ENCODE measurements at regions not wholly inside any gene's neighbourhood (a gene's known extent, or its start where the extent isn't known, plus 50 kb on each side); places are given as distances from the start of the nearest gene placed in this dataset.
"Not testable (repeated sequence)": the region's sequence is repeated elsewhere in the genome, so short reads cannot be mapped to it uniquely, and the experiment has no call there.

GRCh38 chr13:90882551-90882950, 464.9 kb upstream of the MIR17HG start:
- DNase-seq: no peak

GRCh38 chr13:90883592-90883991, 463.9 kb upstream of the MIR17HG start:
- DNase-seq: no peak

DNA sequence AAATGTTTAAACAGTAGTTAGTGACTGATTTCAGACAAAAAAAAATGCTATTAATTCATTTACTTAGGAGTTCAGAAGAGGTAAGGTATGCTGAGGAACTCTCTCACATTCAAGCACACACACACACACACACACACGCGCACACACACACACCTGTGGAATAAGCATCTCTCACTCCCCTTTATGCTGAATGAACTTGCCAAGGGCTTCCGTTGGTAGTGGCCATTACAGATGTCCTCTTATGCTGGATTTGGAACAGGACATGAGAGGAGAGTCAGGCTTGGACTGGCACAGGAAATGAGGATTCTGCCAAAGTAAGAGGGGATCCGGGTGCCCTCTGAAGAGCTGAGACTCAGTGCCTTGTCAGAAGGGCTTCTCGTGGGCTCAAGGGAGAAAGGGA, 463.4 kb upstream of the MIR17HG start:
- DNase-seq: no peak

- DNase-seq: no peak
Observed at GRCh38 chr13:90889906-90890834, 457.3 kb upstream of the MIR17HG start.

DNA sequence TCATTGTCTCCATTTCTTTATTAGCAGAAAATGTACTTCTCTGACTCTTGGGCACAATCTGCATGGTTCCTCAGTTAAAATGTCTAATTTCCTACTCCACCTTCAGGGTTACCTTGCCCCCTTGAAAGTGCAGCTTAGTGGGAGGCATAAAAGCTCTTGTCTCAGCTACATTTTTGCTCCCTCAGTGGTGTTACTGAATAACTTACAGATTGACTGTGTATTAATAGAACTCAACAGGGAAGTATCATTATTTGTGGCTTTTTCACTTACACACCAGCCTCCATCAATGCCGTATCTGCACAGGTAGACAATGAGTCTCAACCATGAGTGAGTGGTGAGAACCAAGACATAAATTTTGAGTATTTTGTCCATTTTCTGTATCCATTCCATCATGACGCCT, 456.2 kb upstream of the MIR17HG start:
- no peak for DNase-seq

GRCh38 chr13:90893199-90893598, 454.3 kb upstream of the MIR17HG start:
- not testable (repeated sequence) for DNase-seq

GRCh38 chr13:90896002-90896401, 451.5 kb upstream of the MIR17HG start:
- no peak for DNase-seq

GRCh38 chr13:90898811-90899210, 448.7 kb upstream of the MIR17HG start:
- DNase-seq: no peak

GRCh38 chr13:90899416-90899815, 448.1 kb upstream of the MIR17HG start:
- DNase-seq: no peak

GRCh38 chr13:90902255-90902654, 445.2 kb upstream of the MIR17HG start:
- no peak for DNase-seq

- no peak for DNase-seq
Observed at GRCh38 chr13:90906554-90906953, 440.9 kb upstream of the MIR17HG start.

DNA sequence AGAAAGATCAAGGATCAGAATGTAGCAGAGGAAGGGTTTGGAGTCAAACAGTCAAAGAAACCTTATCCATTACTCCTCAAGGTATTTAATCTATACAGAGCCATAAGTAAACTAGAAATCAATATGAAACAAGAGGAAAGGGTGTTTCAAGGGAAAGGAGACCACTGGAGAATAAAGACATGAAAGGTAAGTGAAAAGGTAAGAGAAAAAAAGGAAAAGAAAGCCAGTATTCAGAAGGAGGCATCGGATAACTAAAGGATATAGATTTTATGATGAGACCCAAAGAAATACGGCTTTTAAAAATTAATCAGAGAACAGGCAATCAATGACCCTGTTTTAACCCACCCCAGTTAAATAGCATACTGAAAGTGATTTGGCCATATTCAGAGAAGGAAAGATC, 438.7 kb upstream of the MIR17HG start:
- DNase-seq: no peak

GRCh38 chr13:90910018-90910639, 437.4 kb upstream of the MIR17HG start:
- no peak for DNase-seq

GRCh38 chr13:90912247-90912646, 435.2 kb upstream of the MIR17HG start:
- DNase-seq: no peak

- DNase-seq: no peak
Observed at GRCh38 chr13:90918536-90918935, 429.0 kb upstream of the MIR17HG start.

DNA sequence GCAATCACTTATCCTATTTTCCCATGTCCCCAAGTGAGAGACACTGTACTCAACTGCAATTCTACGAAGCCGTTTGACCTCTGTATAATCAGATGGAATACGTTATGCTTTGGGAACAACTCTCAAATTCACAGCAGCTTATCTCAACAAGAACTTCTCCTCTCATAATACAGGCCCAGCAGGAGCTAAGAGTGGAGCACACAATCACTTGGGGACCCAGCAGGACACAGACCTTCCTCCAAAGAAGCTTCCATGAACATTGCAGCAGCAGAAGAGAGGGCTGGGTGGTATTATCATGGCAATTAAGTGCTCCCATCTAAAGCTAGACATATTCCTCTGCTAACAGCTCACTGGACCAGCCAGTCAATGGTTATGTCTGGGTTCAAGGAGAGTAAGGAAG, 428.3 kb upstream of the MIR17HG start:
- DNase-seq: no peak

DNA sequence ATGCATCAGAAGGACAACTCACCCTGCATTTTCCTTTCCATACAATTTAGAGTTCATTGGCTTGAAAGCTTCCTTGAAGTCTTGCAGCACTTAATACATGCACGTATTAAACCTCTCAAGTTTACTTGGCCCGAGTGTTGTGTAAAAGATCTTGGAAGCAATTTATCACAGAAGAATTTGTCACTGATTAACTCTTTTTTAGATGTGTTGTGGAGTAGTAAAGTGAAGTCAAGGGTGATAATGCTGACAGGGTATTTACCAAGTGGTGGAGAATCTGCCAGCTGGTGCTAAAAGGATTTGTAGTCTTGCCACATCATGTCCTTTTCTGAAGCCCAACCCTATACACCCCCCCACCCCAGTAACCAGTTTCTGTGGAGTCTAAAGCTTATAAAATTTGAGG, 421.0 kb upstream of the MIR17HG start:
- DNase-seq: no peak

DNA sequence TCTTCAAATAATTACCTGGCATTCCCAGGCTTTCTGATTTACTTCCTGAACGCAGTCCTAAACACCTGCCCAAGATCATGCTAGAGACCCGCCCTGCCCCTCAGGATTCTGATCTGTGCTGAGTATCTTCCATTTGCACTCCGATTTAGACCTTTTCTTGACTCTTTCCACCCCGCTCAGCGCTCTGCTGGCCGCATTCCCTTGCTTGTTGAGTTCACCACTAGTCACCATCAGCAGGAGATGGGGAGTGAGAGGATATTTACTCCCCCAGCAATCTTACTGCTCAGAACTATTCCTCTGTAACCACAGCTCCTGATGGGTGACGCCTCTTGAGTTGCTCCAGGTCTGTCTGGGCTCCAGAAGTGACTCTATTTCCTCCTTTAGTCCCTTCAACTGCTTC, 419.4 kb upstream of the MIR17HG start:
- DNase-seq: no peak

- no peak for DNase-seq
Observed at GRCh38 chr13:90933097-90933826, 414.2 kb upstream of the MIR17HG start.

DNA sequence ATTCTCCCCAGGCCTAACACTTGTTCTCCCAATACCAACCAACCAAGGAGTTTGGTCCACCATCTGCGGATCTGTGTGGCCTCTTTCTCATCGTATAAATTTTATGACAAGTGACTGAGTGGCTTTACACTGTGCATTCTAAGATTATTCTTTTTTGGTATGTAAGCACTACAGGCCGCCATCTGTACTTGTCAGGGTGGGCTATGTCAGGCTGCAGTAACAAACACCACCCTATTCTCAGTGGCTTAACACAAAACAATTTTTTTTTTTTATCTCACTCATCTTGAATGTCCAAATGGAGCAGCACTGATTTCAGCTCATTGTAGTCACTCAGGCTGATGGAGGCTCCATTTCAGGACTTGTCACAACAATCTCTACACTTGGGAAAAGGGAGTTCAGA, 412.7 kb upstream of the MIR17HG start:
- DNase-seq: no peak

GRCh38 chr13:90938848-90939247, 408.6 kb upstream of the MIR17HG start:
- DNase-seq: no peak

- no peak for DNase-seq
Observed at GRCh38 chr13:90943946-90944345, 403.5 kb upstream of the MIR17HG start.

GRCh38 chr13:90945146-90945545, 402.3 kb upstream of the MIR17HG start:
- DNase-seq: not testable (repeated sequence)

DNA sequence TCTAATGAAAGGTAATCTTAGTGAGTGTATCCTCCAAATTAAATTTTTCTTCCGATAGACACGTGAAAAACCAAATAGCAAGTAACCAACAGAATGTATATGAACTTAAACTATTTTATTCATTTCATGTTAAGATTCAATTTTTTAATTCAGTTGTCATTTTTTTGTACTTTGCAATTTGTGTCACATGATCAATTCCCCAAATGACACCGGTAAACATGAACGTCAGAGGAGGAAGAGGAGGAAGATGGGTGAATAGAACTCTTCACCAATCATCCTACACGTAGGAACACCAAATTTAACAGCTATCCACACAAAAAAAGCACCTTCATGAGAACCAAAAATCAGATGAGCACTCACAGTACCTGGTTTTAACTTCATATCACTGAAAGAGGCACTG, 401.4 kb upstream of the MIR17HG start:
- DNase-seq: not testable (repeated sequence)
